ENCODE measurements at regions not wholly inside any gene's neighbourhood (a gene's known extent, or its start where the extent isn't known, plus 50 kb on each side); places are given as distances from the start of the nearest gene placed in this dataset.

DNA sequence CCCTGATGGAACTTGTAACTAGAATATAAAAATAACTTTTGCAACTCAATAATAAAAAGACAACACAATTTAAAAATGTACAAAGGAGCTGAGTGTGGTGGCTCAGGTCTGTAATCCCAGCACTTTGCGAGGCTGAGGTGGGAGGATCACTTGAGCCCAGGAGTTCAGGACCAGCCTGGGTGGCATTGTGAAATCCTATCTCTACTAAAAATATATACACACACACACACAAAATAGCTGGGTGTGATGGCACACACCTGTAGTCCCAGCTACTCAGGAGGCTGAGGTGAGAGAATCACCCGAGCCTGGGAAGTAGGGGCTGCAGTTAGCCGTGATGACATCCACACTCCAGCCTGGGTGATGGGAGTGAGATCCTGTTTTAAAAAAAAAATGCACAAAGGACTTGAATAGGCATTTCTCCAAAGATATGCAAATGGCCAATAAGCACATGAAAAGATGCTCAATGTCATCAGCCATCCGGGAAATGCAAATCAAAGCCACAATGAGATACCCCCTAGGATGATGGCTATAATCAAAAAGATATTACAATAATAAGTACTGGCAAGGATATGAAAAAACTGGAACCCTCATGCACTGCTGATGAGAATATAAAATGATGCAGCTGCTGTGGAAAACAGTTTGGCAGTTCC lies 59.8 kb upstream of the SEPTIN5 start:
- no peak for TF ChIP-seq CTCF (conservative IDR thresholded peaks at IDR 0.05; ENCODE audit: low read length)
- no peak for TF ChIP-seq EZH2phosphoT487 (IDR thresholded peaks at IDR 0.05; ENCODE audit: borderline replicate concordance, low read depth, low read length)

Measured in OCI-LY7 (cell line).